Activated T-helper 9 cell treated with anti-CD3 and anti-CD28 coated beads, Interleukin-2, amount 50 U/mL, for 16 hours (primary cell): ENCODE measurements at regions not wholly inside any gene's neighbourhood (a gene's known extent, or its start where the extent isn't known, plus 50 kb on each side); places are given as distances from the start of the nearest gene placed in this dataset.
"Not testable (repeated sequence)": the region's sequence is repeated elsewhere in the genome, so short reads cannot be mapped to it uniquely, and the experiment has no call there.

ENCODE experiments used
- DNase-seq: peaks from one replicate; pipeline ENCODE4 v3.0.0-alpha.2; 2020; ENCODE audit warnings: low read depth

GRCh38 chr9:28120184-28120583 is 546.9 kb upstream of the C9orf72 start:
- no peak for DNase-seq

GRCh38 chr9:28120626-28121025 is 547.3 kb upstream of the C9orf72 start:
- DNase-seq = no peak

- DNase-seq = no peak
Measured at GRCh38 chr9:28121366-28121765, 548.1 kb upstream of the C9orf72 start.

- DNase-seq = no peak
Measured at GRCh38 chr9:28124917-28125316, 551.6 kb upstream of the C9orf72 start.

GRCh38 chr9:28127101-28127500 is 553.8 kb upstream of the C9orf72 start:
- no peak for DNase-seq

GRCh38 chr9:28134446-28134976 is 561.2 kb upstream of the C9orf72 start:
- DNase-seq = no peak

- no peak for DNase-seq
Measured at GRCh38 chr9:28135549-28135948, 562.3 kb upstream of the C9orf72 start.

GRCh38 chr9:28136113-28136512 is 562.8 kb upstream of the C9orf72 start:
- no peak for DNase-seq

- not testable (repeated sequence) for DNase-seq
Measured at GRCh38 chr9:28147430-28147829, 574.1 kb upstream of the C9orf72 start.

GRCh38 chr9:28147923-28148597 is 574.8 kb upstream of the C9orf72 start:
- not testable (repeated sequence) for DNase-seq

GRCh38 chr9:28149361-28150050 is 576.2 kb upstream of the C9orf72 start:
- DNase-seq = not testable (repeated sequence)

- DNase-seq = no peak
Measured at GRCh38 chr9:28155067-28155466, 581.8 kb upstream of the C9orf72 start.

GRCh38 chr9:28155671-28156070 is 582.4 kb upstream of the C9orf72 start:
- DNase-seq = no peak

- DNase-seq = no peak
Measured at GRCh38 chr9:28158451-28158850, 585.2 kb upstream of the C9orf72 start.

- no peak for DNase-seq
Measured at GRCh38 chr9:28163619-28164018, 590.3 kb upstream of the C9orf72 start.

- no peak for DNase-seq
Measured at GRCh38 chr9:28166179-28166578, 592.9 kb upstream of the C9orf72 start.

- DNase-seq = no peak
Measured at GRCh38 chr9:28177142-28177541, 603.9 kb upstream of the C9orf72 start.

- no peak for DNase-seq
Measured at GRCh38 chr9:28177925-28178324, 604.6 kb upstream of the C9orf72 start.

- no peak for DNase-seq
Measured at GRCh38 chr9:28179893-28180292, 606.6 kb upstream of the C9orf72 start.

GRCh38 chr9:28190981-28191380 is 617.7 kb upstream of the C9orf72 start:
- no peak for DNase-seq

GRCh38 chr9:28197653-28198052 is 624.4 kb upstream of the C9orf72 start:
- no peak for DNase-seq

GRCh38 chr9:28203036-28203435 is 629.8 kb upstream of the C9orf72 start:
- no peak for DNase-seq

- DNase-seq = no peak
Measured at GRCh38 chr9:28206280-28206679, 633.0 kb upstream of the C9orf72 start.

GRCh38 chr9:28207657-28208056 is 634.4 kb upstream of the C9orf72 start:
- DNase-seq = no peak
